HepG2 (cell line): ENCODE measurements at regions not wholly inside any gene's neighbourhood (a gene's known extent, or its start where the extent isn't known, plus 50 kb on each side); places are given as distances from the start of the nearest gene placed in this dataset.
A peak's percentile ranks its signal among the peaks of the same experiment; 100 is the strongest.

Experiments
- ATAC-seq: fragments of 200-7000 bp; cut with Tn5 transposase; 3 replicates; pipeline ENCODE4 v1.9.1; 2020; ENCODE audit warnings: mild to moderate bottlenecking, moderate library complexity
- BruUV-seq: library from RNA; stranded (reverse); fragments of 400-500 nt; replicated peaks from 2 replicates; lab custom pipeline; 2021; lab: Mats Ljungman, UMichigan
- CTCF ChIA-PET: fragments of 300-600 bp; formaldehyde crosslinking; extraction: SDS; loops from one replicate; lab custom pipeline; 2021; ENCODE audit warnings: low total read pairs, inconsistent platforms, low intra/inter-chr PET ratio; lab: Yijun Ruan, JAX
- POLR2A ChIA-PET: fragments of 350-600 bp; sonication (Branson Sonifier 250); formaldehyde crosslinking; loops from one replicate; lab custom pipeline; 2020; ENCODE audit warnings: antibody characterized with exemption, inconsistent platforms; lab: Yijun Ruan, JAX
- DNase-seq: peaks from one replicate; pipeline ENCODE4 v3.0.0-alpha.2; 2015; ENCODE audit warnings: low spot score
- FAIRE-seq: peaks from 3 replicates; lab custom pipeline; 2011; peaks lifted over from hg19 to GRCh38; lab: Jason Lieb, UNC
- H2AFZ ChIP-seq: one replicate; pipeline ENCODE4 v1.6.1; 2011; ENCODE audit warnings: low read length, inconsistent platforms
- H3K27ac ChIP-seq: fragments of 300-600 bp; 3 replicates; pipeline ENCODE4 v1.8.0; 2011; ENCODE audit warnings: mixed run types, mild to moderate bottlenecking, mixed read lengths, low read length, inconsistent platforms; ENCODE audit not compliant: insufficient read depth; ENCODE audit errors: extremely low read length
- H3K27me3 ChIP-seq, 2 experiments: fragments of 200-600 bp in 1 of 2; 2 replicates in 1 of 2; 3 replicates in 1 of 2; pipeline versions ENCODE4 v1.6.0 to v1.8.0; 2011; ENCODE audit warnings: low read length in 2 of 2, mild to moderate bottlenecking in 2 of 2, moderate library complexity in 2 of 2, inconsistent platforms in 1 of 2; ENCODE audit not compliant: insufficient read depth in 2 of 2, control insufficient read depth in 1 of 2
- H3K36me3 ChIP-seq, 2 experiments: fragments of 200-600 bp in 1 of 2; replicated peaks in 1 of 2; 2 replicates in 1 of 2; 3 replicates in 1 of 2; pipeline versions ENCODE4 v1.5.1 to v1.8.0; 2011; ENCODE audit warnings: low read length in 2 of 2, inconsistent platforms in 1 of 2; ENCODE audit not compliant: insufficient read depth in 2 of 2, control insufficient read depth in 1 of 2
- H3K4me1 ChIP-seq: 2 replicates; pipeline ENCODE4 v1.5.1; 2012; ENCODE audit warnings: low read length, inconsistent platforms; ENCODE audit not compliant: insufficient read depth
- H3K4me2 ChIP-seq: 2 replicates; pipeline ENCODE4 v1.6.0; 2011; ENCODE audit warnings: low read depth, low read length, inconsistent platforms
- H3K4me3 ChIP-seq, 3 experiments: fragments of 200-600 bp in 1 of 3; sonication (generic), shearing (Covaris generic) in 1 of 3; replicated peaks in 1 of 3; 2 replicates each; pipeline ENCODE4 v1.5.1; 2011 to 2016; ENCODE audit warnings: low read length in 3 of 3, inconsistent platforms in 2 of 3, low read depth in 2 of 3, mild to moderate bottlenecking in 2 of 3, control low read depth in 1 of 3, mixed read lengths in 1 of 3; ENCODE audit not compliant: insufficient read depth in 1 of 3
- H3K79me2 ChIP-seq: one replicate; pipeline ENCODE4 v1.6.1; 2011; ENCODE audit warnings: low read length, inconsistent platforms; ENCODE audit not compliant: insufficient read depth
- H3K9ac ChIP-seq: 2 replicates; pipeline ENCODE4 v1.6.0; 2011; ENCODE audit warnings: mild to moderate bottlenecking, low read depth, low read length, inconsistent platforms; ENCODE audit not compliant: insufficient read depth
- H3K9me3 ChIP-seq: 2 replicates; pipeline ENCODE4 v1.5.1; 2012; ENCODE audit warnings: mild to moderate bottlenecking, low read length
- H4K20me1 ChIP-seq: 2 replicates; pipeline ENCODE4 v1.6.0; 2011; ENCODE audit warnings: inconsistent platforms, mild to moderate bottlenecking, low read length, moderate library complexity; ENCODE audit not compliant: insufficient read depth
- CREB1 ChIP-seq, 2 experiments: fragments of 450-650 bp in 1 of 2; IDR thresholded peaks; 2 replicates each; pipeline ENCODE4 v1.6.1; 2016 to 2017; ENCODE audit warnings: control low read depth in 1 of 2, mild to moderate bottlenecking in 1 of 2, missing compliant biosample characterization in 1 of 2, missing genetic modification characterization in 1 of 2
- EEA1 ChIP-seq: sonication (generic); formaldehyde crosslinking; IDR thresholded peaks from 2 replicates; pipeline ENCODE4 v1.5.1; 2020; ENCODE audit warnings: mild to moderate bottlenecking, missing genetic modification reagents, borderline replicate concordance
- HOXA5 ChIP-seq: sonication (generic); formaldehyde crosslinking; IDR thresholded peaks from 2 replicates; pipeline ENCODE4 v1.4.0; 2020; ENCODE audit warnings: missing genetic modification reagents
- NCOR1 ChIP-seq: fragments of 200-600 bp; sonication (generic); IDR thresholded peaks from 2 replicates; pipeline ENCODE4 v1.7.0; 2017; ENCODE audit warnings: antibody characterized with exemption, low read length, borderline replicate concordance
- TOE1 ChIP-seq: sonication (generic); formaldehyde crosslinking; IDR thresholded peaks from 2 replicates; pipeline ENCODE4 v1.4.0; 2020; ENCODE audit warnings: mild to moderate bottlenecking, missing genetic modification reagents
- WGBS: methylation state at CpG from one replicate; pipeline ENCODE4 v1.1.6; 2017; ENCODE audit warnings: low lambda C conversion rate; 5-methylcytosine and 5-hydroxymethylcytosine counted together
- in situ Hi-C: cut with HindIII; loops from 2 replicates; pipeline ENCODE4 v1.10.0; 2017; ENCODE audit warnings: low pct_unique_long_range_greater_than_20kb; ENCODE audit not compliant: extremely low pct_ligation_motif_present
- intact Hi-C: fragments of 100-400 bp; cut with micrococcal nuclease; formaldehyde crosslinking; loops from one replicate; pipeline ENCODE4 v1.10.0; 2022; ENCODE audit not compliant: unreplicated experiment
- TF ChIP-seq, protein P1 (sequence below): IDR thresholded peaks from 2 replicates; pipeline ENCODE4 v1.6.1; 2012; ENCODE audit warnings: low read length, improper control_type of control experiment

DNA sequence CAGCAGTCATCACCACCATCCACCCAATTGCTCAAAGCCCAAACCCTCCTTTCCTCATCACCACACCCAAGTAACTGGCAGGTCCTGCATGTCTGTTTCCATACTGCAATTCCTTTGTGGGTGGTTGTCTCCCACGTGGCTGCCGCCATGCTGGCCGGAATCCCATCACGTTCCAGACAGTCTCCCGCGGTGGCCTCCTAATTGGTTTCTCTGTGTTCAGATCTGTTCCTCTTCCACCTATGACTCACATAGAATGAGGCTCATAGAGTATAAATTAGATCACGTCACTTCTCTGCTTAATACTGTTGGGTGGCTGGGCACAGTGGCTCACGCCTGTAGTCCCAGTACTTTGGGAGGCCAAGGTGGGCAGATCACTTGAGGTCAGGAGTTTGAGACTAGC is 813.0 kb downstream of the TYW1 start:
- intact Hi-C loops, result no loop called here
- WGBS, result 56% methylated on average over 8 of the region's 8 CpGs

DNA sequence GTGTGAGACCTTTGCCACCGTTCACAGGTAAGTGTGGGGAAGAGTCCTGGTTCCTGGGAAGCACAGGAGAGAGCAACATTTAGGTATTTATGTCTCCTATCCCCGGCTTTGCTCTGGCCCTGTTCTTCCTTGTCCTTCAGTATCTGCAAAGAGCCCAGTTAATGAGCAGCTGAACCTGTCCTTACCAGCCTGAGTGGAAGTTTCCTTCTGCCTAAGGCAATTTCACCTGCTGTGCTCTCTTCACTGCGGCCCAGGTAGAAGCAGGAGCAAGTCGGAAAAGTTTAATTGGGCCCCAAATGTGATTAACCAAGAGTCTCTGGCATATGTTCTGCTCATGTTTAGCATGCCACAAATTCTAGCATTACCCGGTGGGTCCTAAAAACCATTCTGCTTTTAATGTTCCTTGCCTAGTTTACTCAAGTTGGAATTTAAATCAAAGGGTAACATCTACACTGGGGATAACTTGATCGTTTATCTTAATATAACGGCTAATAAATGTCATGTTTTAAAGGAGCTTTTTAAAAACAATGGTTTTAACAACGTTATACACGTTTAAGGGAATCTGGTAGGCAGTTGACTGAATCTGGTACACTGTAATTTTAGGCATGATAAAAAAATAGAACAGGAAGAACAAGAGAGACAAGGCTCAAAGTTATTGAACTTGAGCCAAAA is 817.1 kb downstream of the TYW1 start:
- intact Hi-C loops, result no loop called here
- Histone ChIP-seq H2AFZ (no peak overlapping the region), H3K36me3 (no peaks in the 10 kb centered on the region), H3K27me3 (peaks cover 0 to 3% of the 10 kb centered on the region in 2 experiments; a peak in 1 of 5 replicates), H3K4me1 (no peaks in the 10 kb centered on the region), H3K9me3 (no peaks in the 10 kb centered on the region), H3K9ac (no peak overlapping the region), H3K4me3 (no peak overlapping the region), H3K4me2 (no peak overlapping the region), H3K27ac (no peak overlapping the region), H3K79me2 (no peaks in the 10 kb centered on the region), H4K20me1 (no peaks in the 10 kb centered on the region)
- ChIA-PET CTCF (no interaction called here), POLR2A (no interaction called here)
- no TSS peak for BruUV-seq
- TF ChIP-seq, protein P1, sequence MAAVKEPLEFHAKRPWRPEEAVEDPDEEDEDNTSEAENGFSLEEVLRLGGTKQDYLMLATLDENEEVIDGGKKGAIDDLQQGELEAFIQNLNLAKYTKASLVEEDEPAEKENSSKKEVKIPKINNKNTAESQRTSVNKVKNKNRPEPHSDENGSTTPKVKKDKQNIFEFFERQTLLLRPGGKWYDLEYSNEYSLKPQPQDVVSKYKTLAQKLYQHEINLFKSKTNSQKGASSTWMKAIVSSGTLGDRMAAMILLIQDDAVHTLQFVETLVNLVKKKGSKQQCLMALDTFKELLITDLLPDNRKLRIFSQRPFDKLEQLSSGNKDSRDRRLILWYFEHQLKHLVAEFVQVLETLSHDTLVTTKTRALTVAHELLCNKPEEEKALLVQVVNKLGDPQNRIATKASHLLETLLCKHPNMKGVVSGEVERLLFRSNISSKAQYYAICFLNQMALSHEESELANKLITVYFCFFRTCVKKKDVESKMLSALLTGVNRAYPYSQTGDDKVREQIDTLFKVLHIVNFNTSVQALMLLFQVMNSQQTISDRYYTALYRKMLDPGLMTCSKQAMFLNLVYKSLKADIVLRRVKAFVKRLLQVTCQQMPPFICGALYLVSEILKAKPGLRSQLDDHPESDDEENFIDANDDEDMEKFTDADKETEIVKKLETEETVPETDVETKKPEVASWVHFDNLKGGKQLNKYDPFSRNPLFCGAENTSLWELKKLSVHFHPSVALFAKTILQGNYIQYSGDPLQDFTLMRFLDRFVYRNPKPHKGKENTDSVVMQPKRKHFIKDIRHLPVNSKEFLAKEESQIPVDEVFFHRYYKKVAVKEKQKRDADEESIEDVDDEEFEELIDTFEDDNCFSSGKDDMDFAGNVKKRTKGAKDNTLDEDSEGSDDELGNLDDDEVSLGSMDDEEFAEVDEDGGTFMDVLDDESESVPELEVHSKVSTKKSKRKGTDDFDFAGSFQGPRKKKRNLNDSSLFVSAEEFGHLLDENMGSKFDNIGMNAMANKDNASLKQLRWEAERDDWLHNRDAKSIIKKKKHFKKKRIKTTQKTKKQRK, result no peak
- TF ChIP-seq HOXA5 (CRISPR knock-in tag), result no peak
- no peak for TF ChIP-seq TOE1
- TF ChIP-seq NCOR1, result no peak
- ATAC-seq (no peak), DNase-seq (no peak), FAIRE-seq (no peak)
- in situ Hi-C loops, result no loop called here
- WGBS, result 30% methylated on average over 9 of the region's 9 CpGs

More for the DNA sequence above, 813.0 kb downstream of the TYW1 start:
- no peak for TF ChIP-seq EEA1 (CRISPR knock-in tag)
- peak; percentile 33; the same call in 1 of the 2 replicates for TF ChIP-seq CREB1 (IDR thresholded peaks at IDR 0.05)
- TF ChIP-seq CREB1 (CRISPR knock-in tag; IDR thresholded peaks at IDR 0.05), result no peak
- ATAC-seq (no peak), FAIRE-seq (no peak), DNase-seq (no peak)
- Histone ChIP-seq H2AFZ (no peak overlapping the region), H3K9me3 (no peaks in the 10 kb centered on the region), H3K4me1 (peaks cover 17% of the 10 kb centered on the region), H3K4me2 (no peak overlapping the region), H3K4me3 (no peak overlapping the region), H3K79me2 (no peaks in the 10 kb centered on the region), H3K9ac (no peak overlapping the region), H3K27ac (no peak overlapping the region), H4K20me1 (no peaks in the 10 kb centered on the region), H3K27me3 (peaks cover 0 to 7% of the 10 kb centered on the region in 2 experiments; a peak in 2 of 5 replicates), H3K36me3 (no peaks in the 10 kb centered on the region)
- BruUV-seq, result no TSS peak
- POLR2A ChIA-PET, result no interaction called here
- CTCF ChIA-PET, result no interaction called here
- in situ Hi-C loops, result no loop called here
